Vagina (tissue), 2 donors: ENCODE measurements at regions not wholly inside any gene's neighbourhood (a gene's known extent, or its start where the extent isn't known, plus 50 kb on each side); places are given as distances from the start of the nearest gene placed in this dataset.

ENCODE experiments used
- POLR2A ChIP-seq, 2 donors: fragments of 450-650 bp; IDR thresholded peaks; one replicate each; pipeline ENCODE4 v1.6.1; 2017; ENCODE audit warnings: antibody characterized with exemption in 2 of 2, mild to moderate bottlenecking in 2 of 2, moderate library complexity in 2 of 2
- TF ChIP-seq, protein P1 (sequence below), 3 experiments: fragments of 450-650 bp in 2 of 3; fragments of 200-600 bp in 1 of 3; sonication (generic) in 1 of 3; IDR thresholded peaks; one replicate each; pipeline ENCODE4 v1.5.1; 2017 to 2019; ENCODE audit warnings: antibody characterized with exemption in 3 of 3, mild to moderate bottlenecking in 2 of 3, moderate library complexity in 2 of 3

GRCh38 chr12:125530201-125530600 lies 465.0 kb downstream of the AACS start:
- no peak for TF ChIP-seq POLR2A (IDR thresholded peaks at IDR 0.05)
- TF ChIP-seq, protein P1, sequence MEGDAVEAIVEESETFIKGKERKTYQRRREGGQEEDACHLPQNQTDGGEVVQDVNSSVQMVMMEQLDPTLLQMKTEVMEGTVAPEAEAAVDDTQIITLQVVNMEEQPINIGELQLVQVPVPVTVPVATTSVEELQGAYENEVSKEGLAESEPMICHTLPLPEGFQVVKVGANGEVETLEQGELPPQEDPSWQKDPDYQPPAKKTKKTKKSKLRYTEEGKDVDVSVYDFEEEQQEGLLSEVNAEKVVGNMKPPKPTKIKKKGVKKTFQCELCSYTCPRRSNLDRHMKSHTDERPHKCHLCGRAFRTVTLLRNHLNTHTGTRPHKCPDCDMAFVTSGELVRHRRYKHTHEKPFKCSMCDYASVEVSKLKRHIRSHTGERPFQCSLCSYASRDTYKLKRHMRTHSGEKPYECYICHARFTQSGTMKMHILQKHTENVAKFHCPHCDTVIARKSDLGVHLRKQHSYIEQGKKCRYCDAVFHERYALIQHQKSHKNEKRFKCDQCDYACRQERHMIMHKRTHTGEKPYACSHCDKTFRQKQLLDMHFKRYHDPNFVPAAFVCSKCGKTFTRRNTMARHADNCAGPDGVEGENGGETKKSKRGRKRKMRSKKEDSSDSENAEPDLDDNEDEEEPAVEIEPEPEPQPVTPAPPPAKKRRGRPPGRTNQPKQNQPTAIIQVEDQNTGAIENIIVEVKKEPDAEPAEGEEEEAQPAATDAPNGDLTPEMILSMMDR (IDR thresholded peaks at IDR 0.05), result no peak
